HG02571 (cell line): ENCODE measurements at regions not wholly inside any gene's neighbourhood (a gene's known extent, or its start where the extent isn't known, plus 50 kb on each side); places are given as distances from the start of the nearest gene placed in this dataset.
"Not testable (repeated sequence)": the region's sequence is repeated elsewhere in the genome, so short reads cannot be mapped to it uniquely, and the experiment has no call there.

Source experiments
- ATAC-seq: cut with Tn5 transposase; IDR thresholded peaks from one replicate; pipeline ENCODE4 v1.9.1; 2021; ENCODE audit warnings: mild to moderate bottlenecking, moderate library complexity; ENCODE audit not compliant: unreplicated experiment

DNA sequence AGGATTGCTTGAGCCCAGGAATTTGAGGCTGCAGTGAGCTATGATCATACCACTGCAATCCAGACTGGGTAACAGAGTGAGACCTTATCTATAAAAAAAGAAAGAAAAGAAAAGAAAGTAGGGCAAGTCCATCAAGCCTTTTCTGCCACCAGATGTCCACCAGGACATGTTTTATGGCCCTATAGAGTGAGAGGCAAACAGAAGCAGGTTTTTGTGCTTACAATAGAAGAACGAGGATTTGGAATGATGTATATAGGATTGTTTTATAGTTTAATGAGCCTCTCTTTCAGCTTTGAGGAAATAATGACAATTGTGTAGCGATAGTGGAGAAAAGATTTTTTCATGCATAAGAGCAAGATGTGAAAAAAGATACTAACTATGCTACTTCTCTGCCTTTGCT, 480.5 kb downstream of the KLF12 start:
- no peak for ATAC-seq

DNA sequence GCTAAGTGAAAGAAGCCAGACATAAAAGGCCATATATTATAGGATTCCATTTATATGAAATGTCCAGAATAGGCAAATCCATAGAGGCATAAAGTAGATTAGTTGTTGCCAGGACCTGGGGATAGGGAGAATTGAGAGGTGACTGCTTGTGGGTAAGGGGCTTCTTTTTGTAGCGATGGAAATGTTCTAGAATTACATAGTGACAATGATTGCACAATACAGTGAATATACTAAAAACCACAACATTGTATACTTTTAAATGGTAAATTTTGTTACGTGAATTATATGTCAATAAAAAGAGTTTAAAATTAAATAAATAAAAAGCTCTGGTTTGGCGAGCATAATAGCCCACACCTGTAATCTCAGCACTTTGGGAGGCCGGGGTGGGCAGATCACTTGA, 486.8 kb downstream of the KLF12 start:
- no peak for ATAC-seq

DNA sequence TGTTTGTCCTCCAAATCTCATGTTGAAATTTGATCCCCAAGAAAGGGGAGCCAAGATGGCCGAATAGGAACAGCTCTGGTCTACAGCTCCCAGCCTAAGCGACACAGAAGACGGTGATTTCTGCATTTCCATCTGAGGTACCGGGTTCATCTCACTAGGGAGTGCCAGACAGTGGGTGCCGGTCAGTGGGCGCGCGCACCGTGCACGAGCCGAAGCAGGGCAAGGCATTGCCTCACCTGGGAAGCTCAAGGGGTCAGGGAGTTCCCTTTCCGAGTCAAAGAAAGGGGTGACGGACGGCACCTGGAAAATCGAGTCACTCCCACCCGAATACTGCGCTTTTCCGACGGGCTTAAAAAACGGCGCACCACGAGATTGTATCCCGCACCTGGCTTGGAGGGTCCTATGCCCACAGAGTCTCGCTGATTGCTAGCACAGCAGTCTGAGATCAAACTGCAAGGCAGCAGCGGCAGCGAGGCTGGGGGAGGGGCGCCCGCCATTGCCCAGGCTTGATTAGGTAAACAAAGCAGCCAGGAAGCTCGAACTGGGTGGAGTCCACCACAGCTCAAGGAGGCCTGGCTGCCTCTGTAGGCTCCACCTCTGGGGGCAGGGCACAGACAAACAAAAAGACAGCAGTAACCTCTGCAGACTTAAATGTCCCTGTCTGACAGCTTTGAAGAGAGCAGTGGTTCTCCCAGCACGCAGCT, 493.6 kb downstream of the KLF12 start:
- not testable (repeated sequence) for ATAC-seq

DNA sequence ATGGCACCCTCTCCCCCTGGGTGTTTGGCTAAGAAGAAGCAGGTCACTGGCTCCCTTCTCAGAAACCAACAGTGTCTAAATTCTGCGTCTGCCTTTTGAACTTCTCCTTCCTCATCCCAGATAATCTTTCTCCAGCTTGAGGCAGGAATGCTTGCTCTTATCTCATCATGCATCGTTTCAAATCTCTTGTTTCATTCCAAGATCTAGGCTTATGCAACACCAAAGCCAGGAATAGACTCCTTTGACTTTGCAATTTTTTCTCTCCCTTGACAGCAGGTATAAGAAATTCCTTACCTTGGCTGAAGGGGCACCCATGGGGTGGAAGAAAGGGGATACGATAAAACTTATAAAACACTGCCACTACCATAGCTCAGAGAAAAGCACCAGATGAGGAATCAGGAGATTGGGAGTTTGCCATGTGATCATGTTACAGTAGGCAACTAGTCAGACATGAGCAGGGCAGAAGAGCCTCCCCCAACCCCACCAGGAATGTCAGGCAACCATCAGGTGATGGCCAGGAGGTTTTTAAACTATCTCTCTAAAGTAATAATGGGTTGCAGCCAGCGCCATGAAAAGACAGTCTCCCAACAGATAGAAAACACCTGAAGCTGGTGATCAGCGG, 498.9 kb downstream of the KLF12 start:
- ATAC-seq = no peak

DNA sequence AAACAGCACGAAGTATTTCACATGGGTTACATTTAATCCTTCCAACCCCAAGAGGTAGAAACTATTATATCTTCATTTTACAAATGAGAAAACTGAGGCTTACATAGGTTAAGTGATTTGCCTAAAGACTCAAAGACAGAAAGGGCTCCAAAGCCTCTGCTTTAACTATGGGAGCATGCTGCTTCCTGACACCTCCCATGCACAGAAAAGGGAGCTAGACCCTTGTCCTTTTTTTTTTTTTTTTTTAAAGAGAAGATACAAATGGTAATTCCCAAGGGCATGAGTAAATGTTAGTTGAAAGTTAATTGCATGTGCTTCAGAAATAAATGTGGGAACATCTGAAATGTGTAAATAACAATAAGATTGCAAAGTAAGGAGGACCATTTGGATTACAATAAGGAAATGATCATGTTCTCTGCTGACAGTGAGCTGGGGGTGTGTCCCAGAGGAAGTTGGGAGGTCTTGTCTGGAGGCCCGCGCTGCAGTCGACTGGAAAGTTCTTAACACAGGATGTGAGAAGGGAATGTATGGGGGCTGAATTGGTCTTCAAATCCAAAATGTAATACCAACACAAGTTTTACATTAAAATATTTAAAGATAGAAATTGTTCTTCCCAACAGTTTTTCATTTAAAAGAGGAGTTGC, 500.3 kb downstream of the KLF12 start:
- ATAC-seq = no peak

DNA sequence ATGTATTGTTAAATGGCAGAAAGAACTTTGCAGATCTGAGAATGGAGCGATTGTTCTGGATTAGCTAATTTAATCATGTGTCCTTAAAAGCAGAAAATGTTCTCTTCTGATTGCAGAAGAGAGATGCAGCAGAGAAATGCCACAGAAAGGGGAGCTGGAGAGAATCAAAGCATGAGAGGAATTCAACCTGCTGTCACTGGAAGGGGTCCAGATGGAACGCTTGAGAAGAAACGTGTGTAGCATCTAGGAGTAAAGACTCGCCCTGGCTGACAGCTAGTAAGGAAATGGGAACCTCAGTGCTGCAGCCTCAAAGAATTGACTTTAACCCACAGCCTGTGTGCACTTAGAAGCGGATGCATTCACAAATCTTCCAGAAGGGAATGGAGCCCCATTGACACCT, 502.8 kb downstream of the KLF12 start:
- ATAC-seq = no peak

DNA sequence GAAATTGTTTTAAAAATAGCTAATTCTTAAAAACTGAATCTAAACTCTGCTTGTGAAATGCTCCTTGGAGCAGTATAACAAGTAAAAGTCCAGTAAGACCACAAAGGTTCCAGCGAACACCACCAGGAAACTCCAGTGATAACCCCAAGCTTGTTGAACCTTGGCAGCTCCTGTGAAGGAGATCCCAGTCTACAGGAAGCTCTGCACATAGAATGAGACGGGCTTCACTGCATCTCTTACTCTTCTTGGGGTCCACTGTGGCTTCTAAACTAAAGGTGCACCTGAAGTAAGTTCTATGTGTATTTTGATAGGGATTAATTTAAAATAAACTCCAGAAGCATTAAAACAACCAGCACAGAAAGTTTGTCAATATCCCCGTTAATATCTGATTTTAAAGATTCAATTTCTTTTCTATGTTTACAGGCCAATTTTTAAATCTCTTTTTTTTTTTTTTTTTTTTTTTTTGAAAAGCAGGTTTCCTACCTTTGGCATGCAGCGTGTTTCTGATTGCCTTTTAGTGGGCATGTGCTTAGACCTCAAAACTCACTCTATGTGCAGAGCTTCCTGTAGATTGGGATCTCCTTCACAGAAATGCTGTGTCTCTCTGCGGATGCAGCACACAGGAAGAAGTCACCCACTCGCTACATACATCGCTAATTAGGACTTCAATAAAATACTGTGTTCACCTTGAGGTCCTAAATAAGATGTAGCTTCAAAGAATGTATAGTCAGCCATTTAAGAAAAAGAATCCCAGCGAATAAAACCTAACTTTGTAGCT, 508.5 kb downstream of the KLF12 start:
- ATAC-seq = no peak

DNA sequence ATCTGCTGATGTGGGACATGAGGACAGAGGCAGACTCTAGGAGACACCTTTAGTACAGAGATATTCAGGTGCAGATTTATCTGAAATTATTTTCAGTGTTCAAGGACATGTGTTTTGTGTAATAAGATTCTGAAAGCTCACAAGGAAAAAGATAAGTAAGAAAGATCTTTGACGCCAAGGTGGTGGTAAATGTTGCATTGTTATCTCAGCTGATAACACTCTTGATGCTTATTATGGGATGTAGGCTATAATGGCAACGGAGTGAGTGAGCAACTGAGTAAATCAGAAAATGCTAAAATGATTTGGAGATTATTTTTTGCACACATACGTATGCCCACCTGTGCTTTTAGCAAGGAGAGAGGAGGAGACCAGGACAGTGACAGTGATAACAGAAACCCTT, 510.9 kb downstream of the KLF12 start:
- ATAC-seq = no peak

DNA sequence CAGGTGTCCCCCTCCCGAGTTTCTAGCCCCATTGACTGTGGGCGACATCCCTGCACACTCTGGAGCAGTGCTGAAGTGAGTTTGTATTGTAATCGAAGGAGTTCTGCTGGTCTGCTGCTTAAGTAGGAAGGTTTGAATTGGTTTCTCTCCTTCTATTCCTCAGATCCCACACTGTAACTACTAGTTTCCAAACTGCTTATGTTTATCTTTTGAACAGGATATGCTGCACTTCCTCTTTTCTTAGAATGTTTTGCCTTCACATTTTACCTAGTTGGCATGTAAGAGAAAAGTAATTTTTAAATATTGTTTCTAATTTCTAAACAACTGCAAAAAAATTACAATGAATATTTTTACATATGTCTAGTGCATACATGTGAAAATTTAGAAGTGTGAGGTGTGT, 511.8 kb downstream of the KLF12 start:
- ATAC-seq = no peak

DNA sequence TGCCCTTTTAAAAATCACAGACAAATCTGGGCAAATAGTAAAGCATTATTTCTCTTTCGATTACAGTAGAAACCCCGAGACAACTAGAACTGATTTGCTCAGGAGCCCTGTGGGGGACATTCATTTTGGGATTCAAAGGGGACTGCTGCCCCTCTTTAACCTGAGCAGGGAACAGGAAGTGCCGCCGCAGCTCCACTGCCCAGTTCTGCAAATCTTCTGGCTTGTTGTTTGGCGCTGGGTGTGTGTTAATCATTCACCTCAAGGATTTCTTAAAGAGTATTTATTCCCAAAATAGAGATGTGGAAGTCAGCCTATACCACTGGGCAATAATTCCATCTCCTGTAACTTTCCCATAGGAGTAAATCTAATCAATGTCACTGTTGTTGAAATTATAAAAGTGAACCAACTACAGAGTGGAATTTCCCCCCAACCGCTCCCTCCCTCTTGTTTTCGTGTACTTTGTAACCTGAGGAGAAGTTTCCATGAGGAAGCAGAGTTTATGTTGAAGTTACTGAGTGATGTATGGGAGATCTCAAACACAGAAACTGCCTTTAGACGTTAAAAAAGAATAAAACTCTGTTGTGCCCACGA, 515.8 kb downstream of the KLF12 start:
- no peak for ATAC-seq

DNA sequence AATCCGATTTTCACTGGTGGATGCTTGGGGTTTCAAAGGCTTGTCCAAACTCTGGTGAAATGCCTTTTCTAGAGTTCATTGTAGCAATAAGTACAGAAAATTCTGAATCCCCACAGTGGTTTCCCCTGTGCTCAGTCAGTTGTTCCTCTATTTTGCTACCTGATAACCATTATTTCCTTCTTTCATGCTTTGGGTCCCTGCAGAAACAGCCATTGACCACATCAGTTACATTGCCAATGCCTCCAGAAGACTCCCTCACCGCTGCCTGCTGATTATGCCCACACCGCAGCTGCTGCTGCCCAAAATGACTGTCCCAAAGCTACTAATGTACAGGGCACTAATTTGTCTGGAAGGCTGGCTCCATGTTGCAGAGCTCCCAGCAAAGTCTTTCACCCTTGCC, 517.3 kb downstream of the KLF12 start:
- no peak for ATAC-seq

DNA sequence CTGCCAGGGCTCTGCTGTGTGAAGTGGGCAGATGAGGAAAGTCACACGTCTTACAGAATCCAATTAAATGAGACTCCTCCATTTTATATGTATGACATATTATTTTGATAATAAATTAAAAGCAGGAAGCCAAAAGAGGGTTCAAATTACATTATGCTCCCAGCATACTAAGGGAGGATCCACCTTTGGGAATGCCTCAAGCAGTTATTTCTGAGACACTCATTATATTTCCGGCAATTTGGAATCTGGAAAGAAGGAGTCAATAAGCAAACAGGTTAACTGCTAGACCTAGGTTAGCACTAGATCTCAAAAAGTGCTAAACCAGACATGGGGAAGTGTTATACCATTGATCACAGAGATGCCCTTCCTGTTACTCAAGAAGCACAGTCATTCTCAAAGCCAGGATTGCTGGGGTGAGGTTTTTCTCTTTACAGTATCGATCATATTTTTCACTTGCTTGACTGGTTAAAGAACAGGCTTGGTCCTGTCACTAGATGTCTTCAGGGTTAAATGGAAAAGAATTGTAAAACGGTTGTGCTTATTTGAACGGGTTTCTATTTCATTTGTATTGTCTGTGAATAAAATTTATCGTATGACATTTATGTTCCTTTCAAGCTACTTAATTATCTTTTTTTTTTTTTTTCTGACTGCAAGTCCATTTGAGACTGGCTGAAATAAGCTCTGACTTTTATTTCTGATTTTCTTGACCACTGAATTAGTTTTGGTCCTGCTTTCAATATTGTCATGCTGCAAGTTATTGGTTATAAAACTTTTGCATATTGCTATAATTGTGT, 523.2 kb downstream of the KLF12 start:
- ATAC-seq = no peak

DNA sequence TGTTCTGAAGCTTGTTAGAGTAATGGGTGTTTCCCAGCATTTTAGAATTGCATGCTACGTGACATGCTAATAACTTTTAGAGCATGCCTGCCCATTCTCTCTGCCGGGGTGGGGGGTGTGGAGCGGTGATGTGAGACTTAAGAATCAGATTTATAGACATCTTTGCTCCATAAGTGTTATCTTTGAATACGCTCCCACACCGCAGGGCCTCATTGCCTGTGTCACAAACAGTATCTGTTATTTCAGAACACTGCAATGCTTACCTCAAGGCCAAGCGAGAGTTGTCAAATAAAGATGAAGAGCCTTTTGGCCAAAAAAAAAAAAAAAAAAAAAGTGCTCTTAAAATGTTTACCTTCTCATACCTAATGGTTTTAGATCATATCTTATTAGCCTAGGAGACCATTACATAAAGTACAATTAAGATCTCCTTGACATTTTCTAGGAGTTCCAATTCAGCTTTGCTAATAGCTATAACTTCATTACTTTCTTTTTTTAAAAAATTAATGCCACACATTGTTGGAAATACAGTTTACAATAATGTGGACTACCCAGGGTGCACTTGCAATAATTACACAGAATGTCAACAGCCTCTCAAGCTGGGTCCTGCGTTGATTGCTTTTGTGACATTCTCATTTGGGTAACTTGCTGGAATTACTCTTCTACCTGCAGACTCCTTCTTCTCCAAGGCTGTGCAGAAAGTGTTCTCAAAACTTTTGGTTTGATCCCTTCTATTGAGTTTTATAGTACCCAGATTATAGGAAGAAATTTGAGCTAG, 525.3 kb downstream of the KLF12 start:
- no peak for ATAC-seq

DNA sequence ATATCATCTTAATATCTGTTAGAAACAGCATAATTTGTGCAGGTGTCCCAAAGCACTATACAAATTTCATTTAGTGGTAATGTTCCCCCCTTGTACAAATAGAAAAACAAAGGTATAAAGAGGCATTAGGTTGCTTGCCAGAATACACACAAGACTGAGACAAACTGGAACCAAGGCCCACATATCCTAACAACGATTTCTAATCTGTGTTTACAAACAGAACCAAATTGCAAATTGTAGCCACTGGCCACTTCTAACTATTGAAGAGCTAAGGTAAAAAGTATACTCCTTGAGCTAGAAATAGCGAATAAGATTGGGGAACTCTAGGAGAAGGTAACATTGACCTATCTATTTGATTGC, 526.1 kb downstream of the KLF12 start:
- no peak for ATAC-seq

DNA sequence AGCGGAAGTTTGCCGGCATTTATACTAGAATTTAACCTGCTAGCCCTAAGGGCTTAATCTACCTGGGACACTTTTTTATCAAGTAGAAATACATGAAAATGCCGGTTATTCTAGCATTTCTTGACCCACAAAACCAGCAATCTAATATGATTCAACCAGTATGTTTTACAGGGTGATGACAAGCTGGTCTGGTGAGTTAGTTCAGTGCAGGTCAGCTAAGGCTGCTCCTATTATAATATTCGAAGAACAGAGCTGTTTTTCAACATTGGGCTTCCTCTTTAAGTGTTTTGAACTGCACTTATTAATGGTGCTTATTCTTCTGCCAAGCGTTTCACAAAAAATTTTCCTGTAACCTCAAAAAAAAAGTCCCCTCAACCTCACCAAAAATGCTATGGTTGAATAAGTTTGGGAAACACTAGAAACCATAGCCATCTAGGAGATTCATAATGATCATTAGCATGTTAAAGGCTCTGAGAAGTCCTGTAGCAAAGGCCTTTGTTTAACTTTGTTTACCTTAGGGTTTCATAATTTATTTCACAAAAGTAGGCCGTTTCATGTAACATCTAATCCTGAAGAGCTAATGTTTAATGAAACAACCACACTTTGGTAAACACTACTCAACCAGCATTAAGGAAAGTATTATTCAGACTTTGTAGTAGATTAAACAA, 526.6 kb downstream of the KLF12 start:
- no peak for ATAC-seq

DNA sequence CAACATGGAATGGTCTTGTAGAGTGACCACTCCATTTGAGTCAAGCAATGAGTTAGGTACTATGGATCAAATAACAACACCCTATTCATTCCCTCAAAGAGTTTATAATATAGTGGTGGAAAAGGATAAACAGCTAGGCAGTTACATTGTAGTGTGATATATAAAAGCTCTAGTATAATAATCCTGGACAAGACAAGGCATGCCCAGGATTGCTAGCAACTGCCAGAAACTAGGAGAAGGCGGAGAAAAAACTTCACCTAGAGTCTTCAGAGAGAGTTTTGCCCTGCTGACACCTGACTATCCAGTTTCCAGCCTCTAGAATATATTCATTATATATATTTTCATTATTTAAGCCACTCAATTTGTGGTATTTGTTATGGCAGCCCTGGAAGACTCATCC, 530.6 kb downstream of the KLF12 start:
- no peak for ATAC-seq

DNA sequence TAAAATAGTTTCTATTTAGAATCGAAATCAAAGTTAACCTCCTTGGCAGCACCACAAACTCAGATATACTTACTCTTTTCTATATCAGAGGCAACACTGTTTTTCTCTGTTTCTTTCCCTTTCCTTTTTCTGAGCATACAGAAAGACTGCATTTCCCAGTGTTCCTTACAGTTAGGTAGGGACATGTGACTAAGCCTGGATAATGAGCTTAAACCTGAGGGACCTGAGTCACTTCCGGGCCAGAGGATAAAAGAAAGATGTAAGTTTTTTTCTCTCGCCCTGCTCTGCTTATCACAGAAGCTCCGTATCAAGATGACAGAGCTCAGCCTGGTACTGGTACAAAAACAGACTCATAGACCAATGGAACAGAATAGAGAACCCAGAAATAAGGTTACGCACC, 531.9 kb downstream of the KLF12 start:
- no peak for ATAC-seq

DNA sequence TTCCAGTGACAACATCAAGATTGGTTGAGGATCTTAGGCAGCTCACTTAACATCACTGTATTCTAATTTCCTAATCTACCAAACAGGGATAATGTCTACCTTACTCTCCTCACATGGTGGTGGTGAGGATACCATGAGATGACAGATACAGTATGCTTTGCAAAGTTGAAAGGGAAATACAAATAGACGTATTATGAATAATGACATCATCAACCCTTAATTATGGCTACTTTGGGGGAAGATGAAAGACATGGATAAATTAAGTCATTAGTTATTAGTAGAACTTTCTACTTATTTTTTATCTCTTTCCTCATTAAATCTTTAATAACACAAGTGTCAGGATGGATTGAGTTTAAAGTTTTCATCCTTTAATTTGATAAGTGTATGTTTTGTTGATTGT, 532.5 kb downstream of the KLF12 start:
- ATAC-seq = no peak
